ENCODE measurements at regions not wholly inside any gene's neighbourhood (a gene's known extent, or its start where the extent isn't known, plus 50 kb on each side); places are given as distances from the start of the nearest gene placed in this dataset.
"Not testable (repeated sequence)": the region's sequence is repeated elsewhere in the genome, so short reads cannot be mapped to it uniquely, and the experiment has no call there.

DNA sequence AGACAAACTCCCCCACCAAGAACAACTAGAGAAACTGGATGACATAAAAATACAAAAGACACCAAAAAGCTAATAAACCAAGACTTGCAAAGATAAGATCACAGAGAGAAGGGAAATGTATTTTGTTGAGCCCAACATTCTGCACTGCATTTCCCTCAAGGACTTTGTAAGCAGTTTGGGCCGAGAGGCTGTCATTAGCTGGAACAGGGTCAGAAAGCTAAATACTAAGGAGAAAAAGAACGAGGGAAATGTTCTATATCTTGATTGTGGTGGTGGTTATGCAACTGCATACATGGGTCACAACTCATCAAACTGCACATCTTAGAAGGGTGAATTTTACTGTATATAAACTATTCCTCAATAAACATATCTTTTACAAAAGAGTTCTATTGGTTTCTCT, 315.0 kb downstream of the IPMK start:
- DNase-seq = no peak

DNA sequence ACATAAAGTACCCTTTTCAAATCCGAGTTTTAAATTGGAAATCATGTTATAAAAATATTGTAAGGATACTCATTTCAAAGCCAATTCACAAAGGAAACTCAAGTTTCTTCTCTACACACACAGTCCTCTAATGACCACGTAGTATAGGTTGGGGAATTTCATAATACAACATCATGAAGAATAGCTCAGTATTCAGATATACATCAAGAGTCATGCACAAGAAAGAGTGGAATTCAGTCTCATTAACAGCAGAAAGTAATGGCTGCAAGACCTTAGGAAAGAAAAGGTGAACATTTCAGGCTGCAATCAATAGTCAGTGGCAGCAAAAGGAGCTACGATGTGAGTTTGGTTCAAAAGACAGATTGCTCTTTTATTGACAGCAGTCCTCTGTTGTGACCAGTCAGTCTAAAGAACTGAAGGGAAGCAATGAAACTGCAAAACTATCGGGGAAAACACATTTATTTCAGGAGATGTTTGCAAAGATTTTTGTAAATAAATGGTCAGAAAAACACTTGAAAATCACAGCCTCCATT, 317.2 kb downstream of the IPMK start:
- DNase-seq = no peak

DNA sequence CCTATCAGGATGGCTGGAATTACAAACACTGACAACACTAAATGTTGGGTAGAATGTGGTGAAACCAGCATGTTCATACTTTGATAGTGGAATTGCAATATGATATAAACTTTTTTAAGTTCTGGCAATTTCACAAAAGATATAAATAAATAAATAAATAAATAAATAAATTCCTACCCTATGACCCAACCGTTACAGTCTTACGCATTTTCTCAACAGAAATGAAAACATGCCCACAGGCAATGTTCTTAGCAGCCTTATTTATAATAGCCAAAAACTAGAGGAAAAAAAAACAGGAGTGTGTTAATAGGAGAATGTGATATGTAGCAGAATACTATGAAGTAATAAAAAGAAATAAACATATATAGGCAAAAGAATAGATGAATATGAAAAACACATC, 318.9 kb downstream of the IPMK start:
- DNase-seq = no peak

DNA sequence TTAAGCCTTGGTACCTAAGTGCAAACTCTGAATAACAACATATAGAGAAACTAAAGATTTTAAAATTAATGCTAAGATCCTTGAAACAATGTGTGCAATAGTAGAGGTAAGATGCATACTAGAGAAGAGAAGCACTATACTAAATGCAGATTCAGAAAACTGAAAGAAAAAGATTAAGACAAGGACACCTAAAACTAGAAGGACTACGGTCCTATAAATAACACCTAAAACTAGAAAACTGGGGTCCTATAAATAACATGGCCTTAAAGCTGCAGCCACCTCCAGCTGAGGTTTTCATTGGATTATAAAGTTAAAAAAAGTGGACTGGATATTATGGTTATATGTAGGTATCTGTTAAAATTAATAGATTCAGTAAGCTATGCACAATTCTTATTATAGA, 320.9 kb downstream of the IPMK start:
- no peak for DNase-seq

DNA sequence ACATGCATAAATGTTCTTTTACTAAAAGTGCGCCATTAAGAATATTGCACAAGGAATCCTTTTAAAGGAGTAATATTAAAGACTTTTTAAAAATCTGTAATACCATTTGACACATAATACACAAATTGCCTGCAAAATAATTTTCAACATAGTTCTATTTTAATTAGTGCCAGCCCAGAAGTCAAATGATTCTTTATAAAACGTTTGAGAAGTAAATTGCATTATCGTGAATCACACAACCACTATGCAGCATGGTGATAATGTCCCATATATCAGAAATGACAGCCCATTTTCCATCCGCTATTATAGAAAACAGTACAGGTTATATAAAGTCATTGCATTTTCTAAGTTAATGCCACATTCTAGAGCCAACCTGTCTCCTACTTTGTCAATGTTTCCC, 324.0 kb downstream of the IPMK start:
- no peak for DNase-seq

DNA sequence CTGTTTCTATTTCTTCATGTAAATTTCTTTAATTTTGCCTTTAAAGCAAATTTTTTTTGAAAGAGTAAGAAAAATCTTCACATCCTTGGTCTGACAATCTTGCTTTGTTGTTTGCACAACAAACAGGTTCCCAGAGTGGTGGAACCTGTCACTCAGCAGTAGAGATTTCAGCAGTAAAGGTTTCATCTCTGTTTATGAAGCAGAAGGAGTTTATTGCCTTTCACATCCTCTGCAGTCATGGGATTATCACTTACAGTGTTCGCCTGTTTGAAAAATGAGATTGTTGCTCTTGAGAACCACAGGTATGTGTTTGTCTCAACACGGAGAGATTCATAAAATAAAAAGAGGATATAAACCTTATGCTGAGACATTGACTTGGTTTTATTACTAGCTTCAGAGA, 342.6 kb downstream of the IPMK start:
- DNase-seq = no peak

DNA sequence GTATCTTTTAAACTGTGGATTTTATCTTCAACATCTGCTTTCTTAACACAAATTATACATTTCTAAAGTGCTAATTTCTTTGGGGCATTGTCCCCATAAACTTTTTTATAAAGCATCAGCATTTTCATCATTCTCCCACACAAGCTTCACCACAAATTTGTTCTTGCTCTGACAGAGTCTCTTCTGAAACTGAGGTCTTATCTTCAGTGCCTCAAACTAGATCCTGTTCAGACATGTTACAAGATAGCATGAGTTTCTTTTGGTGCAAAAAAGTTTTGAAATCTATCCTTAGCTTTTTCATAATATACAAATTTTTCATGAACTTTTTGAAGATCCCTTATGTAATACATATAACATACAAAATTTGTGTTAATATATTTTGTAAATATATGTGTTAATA, 346.6 kb downstream of the IPMK start:
- DNase-seq = no peak

DNA sequence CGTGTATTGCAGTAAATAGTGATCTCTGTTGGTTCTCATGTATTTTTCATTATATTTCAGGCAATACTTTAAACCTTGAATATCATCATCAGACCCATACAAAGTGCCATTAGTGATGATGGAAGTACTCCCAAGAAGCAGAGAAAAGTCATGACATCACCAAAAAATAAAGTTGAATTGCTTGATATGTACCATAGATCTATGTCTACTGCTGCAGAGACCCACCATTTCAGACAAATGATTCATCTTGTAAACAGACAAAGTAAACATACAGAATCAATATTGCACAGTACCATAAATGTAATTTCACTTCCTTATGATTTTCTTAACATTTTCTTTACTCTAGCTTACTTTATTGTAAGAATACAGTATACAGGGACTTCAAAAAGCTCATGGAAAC, 347.8 kb downstream of the IPMK start:
- DNase-seq = no peak

DNA sequence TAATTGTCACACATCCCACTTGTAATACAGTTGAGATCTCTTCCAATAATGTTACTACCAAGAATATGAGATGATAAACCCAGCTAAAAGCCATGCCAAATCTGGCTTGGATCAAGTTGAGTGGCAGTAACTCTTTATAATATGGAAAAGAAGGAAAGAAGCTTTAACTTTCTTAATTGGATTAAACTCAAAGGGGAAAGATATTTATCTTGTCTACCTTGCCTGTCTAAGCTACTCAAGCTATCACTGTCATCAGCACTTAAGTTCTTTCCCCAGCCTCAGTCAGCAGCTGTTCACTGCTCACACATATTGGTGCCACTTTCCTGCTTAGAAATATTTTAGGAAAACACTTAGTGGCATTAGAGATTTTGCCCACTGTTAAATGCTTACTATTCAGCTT, 350.7 kb downstream of the IPMK start:
- DNase-seq = no peak

DNA sequence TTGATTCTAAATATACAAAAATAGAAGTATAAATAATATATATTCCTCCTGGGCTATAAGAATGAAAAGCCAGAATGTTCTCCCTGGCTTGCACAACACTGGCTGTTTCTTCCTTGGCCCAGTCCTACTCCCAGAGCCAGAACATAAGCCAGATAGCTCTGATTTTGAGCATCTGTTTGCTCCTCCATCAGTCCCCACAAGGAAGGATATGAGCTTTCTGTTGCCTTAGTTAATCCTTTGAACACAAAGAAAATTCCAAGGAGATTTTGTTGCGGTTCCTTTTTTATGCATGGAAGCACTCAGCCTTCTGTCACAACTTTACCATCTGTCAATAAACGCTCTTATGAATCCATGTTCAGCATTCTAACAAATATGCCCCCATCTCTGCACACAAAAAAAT, 361.8 kb downstream of the IPMK start:
- no peak for DNase-seq

DNA sequence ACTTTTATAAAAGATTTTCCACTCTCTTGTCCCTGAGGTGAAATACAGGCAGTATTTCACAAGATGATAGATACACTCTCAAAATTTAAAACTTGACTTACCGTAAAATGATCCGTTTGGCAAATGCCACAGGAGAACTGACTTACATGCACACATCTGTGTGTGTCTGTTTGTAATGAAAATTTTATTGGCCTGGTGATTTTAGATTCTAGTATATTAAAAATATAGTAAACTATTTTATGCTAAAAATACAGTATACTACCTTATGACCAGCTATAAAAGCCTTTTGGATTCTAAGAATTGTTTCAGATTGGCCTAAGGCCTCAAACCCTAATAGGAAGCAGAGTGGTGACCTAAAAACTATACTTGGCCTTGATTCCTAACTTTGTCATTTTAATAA, 362.7 kb downstream of the IPMK start:
- DNase-seq = no peak

DNA sequence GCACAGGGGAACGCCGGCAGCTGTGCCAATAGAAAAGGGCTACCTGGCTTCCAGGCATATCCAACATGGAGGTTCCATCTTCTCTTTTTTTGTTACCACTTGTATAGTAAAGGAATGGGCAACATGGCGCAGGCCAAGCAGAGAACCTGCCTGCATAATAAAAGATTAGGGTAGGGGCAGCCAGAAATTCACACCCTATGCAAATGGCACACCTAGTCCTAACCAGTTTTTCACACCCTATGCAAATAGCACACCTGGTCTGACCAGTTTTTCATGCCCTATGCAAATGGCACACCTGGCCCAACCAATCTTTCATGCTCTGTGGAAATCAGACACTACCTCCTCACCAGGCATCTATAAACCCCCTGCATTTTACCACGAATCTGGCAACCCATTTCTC, 369.5 kb downstream of the IPMK start:
- DNase-seq = no peak

DNA sequence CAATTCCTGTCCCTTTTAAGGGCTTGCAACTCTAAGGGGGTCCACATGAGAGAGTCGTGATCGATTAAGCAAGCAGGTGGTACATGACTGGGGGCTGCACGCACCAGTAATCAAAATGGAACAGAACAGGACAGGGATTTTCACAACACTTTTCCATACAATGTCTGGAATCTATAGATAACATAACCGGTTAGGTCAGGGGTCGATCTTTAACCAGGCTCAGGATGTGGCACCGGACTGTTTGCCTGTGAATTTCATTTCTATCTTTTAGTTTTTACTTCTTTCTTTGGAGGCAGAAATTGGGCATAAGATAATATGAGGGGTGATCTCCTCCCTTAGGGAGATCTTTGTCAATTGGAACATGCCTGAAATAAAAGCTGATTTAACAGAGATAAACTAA, 370.1 kb downstream of the IPMK start:
- no peak for DNase-seq

DNA sequence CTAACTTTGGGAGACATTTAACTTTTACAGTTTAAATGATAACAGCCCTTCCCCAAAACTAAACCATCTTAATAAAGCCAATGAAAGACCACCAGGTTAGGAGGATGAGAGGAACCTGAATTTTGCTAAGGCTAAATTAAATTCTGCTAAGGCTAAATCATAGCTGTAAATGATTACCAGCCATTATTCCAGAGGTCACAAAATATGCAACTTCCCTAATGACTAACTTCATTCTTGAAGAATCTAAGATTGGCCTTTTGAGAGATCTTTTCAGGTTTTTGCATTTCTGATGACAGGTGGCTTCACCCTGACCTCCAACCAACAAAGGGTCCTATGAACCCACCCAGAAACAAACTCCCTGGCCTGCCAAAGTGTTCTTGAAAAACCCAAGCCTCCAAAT, 373.3 kb downstream of the IPMK start:
- no peak for DNase-seq

DNA sequence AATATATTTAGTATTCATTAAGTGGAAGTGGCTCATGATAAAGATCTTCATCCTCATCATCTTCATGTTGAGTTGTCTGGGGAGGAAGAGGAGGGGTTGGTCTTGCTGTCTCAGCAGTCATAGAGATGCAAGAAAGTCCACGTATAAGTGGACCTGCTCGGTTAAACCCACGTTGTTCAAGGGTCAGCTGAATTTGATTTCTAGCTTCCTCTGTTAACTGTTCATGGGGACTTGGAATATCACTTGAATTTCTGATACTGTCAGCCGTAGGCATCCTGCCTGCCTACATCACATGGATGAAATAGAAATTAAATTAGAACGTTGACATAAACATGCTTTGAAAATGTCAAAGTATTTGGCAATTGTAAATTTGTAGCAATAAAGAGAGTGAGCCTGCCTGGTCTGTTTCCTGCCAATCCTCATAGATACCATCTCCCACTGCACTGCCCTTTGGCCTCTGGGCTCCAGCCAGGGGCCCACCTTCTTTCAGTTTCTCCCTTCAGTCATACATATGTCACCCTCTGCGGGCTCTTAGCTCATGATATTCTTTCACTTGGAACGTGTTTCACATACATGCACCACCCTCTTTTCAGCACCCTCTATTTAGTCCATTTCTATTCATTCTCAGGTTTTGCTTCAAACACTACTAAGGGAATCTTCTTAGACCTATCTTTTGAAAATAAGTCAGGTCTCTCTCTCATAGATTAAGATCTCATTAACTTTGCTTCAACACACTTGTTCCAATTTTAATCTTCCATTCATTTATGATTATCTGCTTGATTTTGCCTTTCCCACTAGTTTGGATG, 376.3 kb downstream of the IPMK start:
- DNase-seq = no peak

DNA sequence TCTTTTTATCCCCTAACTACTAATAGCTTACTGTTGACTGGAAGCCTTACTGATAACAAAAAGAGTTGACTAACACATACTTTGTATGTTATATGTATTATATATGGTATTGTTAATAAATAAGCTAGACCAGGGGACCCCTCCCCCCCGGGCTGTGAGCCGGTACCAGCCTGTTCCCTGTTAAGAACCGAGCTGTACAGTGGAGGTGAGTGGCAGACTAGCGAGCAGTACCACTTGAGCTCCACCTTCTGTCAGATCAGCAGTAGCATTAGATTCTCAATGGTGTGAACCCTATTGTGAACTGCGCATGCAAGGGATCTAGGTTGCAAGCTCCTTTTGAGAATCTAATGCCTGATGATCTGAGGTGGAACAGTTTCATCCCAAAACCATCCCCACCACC, 377.0 kb downstream of the IPMK start:
- no peak for DNase-seq

DNA sequence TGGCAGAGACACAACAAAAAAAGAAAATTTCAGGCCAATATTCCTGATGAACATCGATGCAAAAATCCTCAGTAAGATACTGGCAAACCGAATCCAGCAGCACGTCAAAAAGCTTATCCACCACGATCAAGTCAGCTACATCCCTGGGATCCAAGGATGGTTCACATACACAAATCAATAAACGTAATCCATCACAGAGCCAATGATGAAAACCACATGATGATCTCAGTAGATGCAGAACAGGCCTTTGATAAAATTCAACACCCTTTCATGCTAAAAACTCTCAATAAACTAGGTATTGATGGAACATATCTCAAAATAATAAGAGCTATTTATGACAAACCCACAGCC, 382.1 kb downstream of the IPMK start:
- DNase-seq = not testable (repeated sequence)

DNA sequence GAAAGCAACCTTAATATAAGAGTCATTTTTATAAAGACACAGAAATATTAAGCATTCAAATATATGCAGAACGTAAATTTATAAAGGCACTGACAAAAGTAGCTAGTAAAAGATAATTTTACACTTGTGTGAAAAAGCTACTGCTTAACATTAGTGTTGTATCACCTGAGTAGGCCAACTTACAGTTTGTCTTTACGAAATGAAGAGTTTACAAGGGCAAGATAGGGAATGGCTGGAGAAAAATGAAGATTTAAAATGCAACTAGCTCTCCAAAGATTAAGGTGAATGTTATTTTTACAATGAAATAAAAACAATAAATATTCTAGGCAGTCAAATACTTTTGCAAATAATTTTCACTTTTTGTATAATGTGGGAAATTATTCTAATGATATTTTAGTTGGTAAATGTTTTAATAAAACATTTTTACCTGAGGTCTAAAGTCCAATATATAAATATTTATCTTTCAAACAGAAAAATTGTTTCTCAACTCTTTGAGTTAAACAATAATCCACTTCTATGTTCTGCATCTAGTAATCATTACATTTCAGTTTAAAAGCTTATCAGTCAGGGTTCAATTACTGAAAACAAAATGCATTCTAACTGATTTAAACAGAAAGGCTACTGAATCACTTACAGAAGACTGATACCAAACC, 382.6 kb downstream of the IPMK start:
- no peak for DNase-seq

DNA sequence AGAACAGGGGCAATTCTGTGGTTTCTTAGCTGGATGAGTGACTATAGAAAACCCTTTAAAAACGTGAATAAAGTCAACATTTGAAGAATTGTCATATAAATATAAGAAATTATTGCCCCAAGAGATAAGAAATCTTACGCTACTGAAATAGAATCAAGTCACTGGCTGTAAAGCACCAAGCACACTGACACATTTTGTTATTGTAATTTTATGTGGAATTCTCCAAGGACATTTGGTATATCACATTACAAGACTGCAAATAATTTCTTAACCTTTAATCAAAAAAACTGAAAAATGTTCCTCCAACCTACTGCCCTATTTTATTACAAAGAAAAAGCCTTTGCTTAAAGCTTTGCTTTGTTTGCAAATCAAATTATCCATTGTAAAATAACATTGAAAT, 383.3 kb downstream of the IPMK start:
- no peak for DNase-seq

DNA sequence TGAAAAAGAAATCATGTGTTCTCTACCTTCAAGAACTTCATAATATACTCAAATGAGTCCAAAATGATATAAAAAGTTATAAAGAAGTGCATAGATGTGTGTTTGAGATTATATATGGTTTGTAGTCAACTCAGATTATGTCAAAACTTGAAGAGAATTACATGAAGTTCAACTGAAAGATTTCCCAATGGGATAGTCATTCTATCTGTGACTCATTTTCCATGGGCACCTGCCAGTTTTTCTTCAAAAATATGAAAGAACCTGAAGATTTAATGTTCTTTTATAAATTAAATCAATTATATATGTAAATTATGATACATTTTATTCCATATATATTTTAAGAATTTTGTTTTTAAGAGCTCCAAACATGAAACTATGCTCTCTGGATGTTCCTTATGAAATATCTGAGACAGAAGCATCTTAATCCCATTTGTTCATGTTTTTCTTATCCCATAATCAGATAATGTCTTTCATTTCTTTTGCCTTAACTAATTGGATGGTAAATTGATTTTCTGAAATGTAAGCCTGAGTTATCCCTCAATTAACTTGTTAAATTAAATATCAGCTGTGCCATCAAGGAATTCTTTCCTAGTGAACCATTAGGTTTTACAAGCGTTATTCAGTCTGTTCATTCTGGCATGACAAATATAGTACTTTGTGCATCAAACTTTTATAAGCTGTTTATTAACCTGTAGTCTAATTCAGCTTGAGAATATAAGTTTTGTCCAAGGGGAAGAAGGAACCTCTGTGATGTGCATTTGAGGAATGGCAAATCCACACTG, 387.1 kb downstream of the IPMK start:
- no peak for DNase-seq

DNA sequence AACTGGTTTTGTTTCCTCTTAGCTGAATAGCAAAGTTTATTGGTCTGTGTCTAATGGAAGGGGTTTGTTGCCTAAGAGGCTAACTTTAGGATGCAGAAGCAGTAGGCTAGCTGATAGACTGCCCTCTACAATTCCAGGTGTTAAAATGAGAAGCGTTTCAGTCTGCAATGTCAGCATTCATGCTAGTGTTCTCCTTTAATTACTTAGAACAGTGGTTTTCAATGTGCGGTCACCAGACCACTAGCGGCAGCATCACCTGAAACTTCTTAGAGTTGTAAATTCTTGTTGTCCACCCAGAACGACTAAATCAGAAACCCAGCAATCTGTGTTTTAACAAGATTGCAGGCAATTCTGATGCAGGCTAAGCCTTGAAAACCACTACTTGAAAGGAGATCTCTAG, 392.9 kb downstream of the IPMK start:
- no peak for DNase-seq

DNA sequence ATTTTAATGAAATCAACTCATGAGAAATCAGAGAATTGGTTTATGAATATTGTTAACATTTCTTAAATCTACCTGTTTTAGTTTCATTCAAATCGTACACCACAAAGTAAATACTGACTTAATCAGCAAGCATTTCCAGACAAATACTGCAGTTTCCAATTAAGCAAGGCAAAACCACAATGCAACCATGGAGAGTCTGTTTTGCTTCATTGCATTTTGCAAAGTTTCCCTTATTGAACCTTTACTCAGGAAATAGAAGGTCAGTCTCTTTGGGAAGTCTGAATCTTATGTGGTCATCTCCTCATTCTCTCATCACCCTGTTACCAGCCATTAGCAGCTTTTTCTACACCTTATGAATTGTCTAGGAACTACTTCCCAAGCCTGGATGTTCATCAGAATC, 400.5 kb downstream of the IPMK start:
- no peak for DNase-seq

DNA sequence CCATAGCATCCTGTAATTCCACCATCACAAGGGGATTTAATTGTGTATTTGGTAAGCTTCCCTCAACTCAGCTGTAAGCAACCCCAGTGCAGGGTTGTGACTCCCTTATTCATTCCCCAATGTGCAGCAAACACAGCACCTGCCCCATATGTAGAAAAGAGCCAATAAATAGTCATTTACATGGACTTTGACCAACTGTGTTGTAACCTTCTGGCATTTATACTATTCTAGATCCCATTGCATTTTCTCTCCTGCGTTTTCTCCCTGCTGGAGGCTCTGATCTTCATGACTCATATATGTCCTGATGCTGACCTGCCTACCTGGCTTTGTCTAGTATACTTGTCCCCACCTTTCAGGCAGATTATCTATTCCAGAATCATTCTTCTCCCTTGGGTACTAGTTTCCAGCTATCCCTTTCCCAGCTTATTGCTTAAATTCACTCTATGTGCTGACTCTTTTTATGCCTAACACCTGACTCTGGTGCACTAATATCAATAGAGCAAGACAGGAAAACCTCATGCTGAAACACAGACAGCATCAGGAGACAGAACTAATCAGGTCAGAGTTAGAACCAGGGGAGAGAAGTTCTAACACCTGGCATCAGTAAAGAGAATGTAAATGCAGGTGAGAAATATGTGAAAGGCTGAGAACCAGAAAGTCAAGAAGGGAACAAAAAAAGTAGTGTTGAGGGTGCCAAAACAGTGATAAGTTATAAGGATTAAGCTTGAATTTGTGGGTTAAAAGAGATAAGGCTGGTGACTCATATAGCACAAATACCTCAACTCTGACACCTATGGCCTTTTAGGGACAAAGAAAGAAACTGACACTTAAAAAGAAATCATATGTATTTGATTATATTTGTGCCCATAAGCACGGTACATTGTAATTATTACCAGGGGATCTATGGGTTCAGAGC, 402.7 kb downstream of the IPMK start:
- no peak for DNase-seq
